CD4-positive, alpha-beta T cell (primary cell): ENCODE measurements at regions not wholly inside any gene's neighbourhood (a gene's known extent, or its start where the extent isn't known, plus 50 kb on each side); places are given as distances from the start of the nearest gene placed in this dataset.

Source experiments
- ATAC-seq: fragments of 200-7000 bp; cut with Tn5 transposase; one replicate; pipeline ENCODE4 v1.10.0; 2022; ENCODE audit warnings: mild to moderate bottlenecking; ENCODE audit not compliant: poor library complexity
- CTCF ChIA-PET: fragments of 350-600 bp; sonication (Branson Sonifier 250); formaldehyde crosslinking; loops from one replicate; lab custom pipeline; 2021; ENCODE audit warnings: antibody characterized with exemption, inconsistent platforms; lab: Charles Lee
- POLR2A ChIA-PET: fragments of 350-600 bp; sonication (Branson Sonifier 250); formaldehyde crosslinking; loops from one replicate; lab custom pipeline; 2021; ENCODE audit warnings: antibody characterized with exemption, inconsistent platforms; lab: Charles Lee
- DNase-seq, 14 experiments: peaks; one replicate each; pipeline ENCODE4 v3.0.0-alpha.2; 2013 to 2020; ENCODE audit warnings: mixed read lengths in 2 of 14
- H3K27ac ChIP-seq, 2 donors: one replicate each; pipeline versions ENCODE4 v1.5.1 to v1.7.0; 2013; ENCODE audit warnings: low read length in 2 of 2, low read depth in 1 of 2, mild to moderate bottlenecking in 1 of 2
- H3K27me3 ChIP-seq, 2 experiments: 1 replicate in 1 of 2; 2 replicates in 1 of 2; pipeline versions ENCODE4 v1.6.1 to v1.7.0; 2013; ENCODE audit warnings: low read length in 2 of 2, control low read depth in 1 of 2, mild to moderate bottlenecking in 1 of 2, moderate library complexity in 1 of 2; ENCODE audit not compliant: insufficient read depth in 2 of 2, control insufficient read depth in 1 of 2
- H3K36me3 ChIP-seq: one replicate; pipeline ENCODE4 v1.6.1; 2013; ENCODE audit warnings: low read length, control low read depth; ENCODE audit not compliant: insufficient read depth
- H3K4me1 ChIP-seq: one replicate; pipeline ENCODE4 v1.6.1; 2013; ENCODE audit warnings: low read length, control low read depth; ENCODE audit not compliant: insufficient read depth
- H3K4me3 ChIP-seq: one replicate; pipeline ENCODE4 v1.5.1; 2013; ENCODE audit warnings: mild to moderate bottlenecking, low read length, moderate library complexity
- H3K9me3 ChIP-seq, 2 experiments: 1 replicate in 1 of 2; 2 replicates in 1 of 2; pipeline versions ENCODE4 v1.6.1 to v1.7.0; 2013; ENCODE audit warnings: low read length in 2 of 2, mild to moderate bottlenecking in 2 of 2, control low read depth in 1 of 2, moderate library complexity in 1 of 2; ENCODE audit not compliant: control insufficient read depth in 1 of 2, insufficient read depth in 1 of 2
- H3K27ac Mint-ChIP-seq: one replicate; pipeline ENCODE4 v1.8.0; 2020; ENCODE audit warnings: mixed read lengths
- H3K27me3 Mint-ChIP-seq: one replicate; pipeline ENCODE4 v1.8.0; 2021; ENCODE audit warnings: mixed read lengths
- H3K36me3 Mint-ChIP-seq: one replicate; pipeline ENCODE4 v1.8.0; 2021; ENCODE audit warnings: low read depth, mixed read lengths
- H3K4me1 Mint-ChIP-seq: one replicate; pipeline ENCODE4 v1.8.0; 2021; ENCODE audit warnings: low read depth, mixed read lengths
- H3K4me3 Mint-ChIP-seq: one replicate; pipeline ENCODE4 v1.8.0; 2020; ENCODE audit warnings: mild to moderate bottlenecking, mixed read lengths
- H3K9me3 Mint-ChIP-seq: one replicate; pipeline ENCODE4 v1.8.0; 2020; ENCODE audit warnings: mixed read lengths
- CTCF ChIP-seq: fragments of 200-600 bp; IDR thresholded peaks from one replicate; pipeline ENCODE4 v1.8.0; 2022; ENCODE audit warnings: antibody characterized with exemption, mild to moderate bottlenecking
- intact Hi-C, 2 experiments: fragments of 100-400 bp; cut with DNase I in 1 of 2; cut with micrococcal nuclease in 1 of 2; formaldehyde crosslinking; loops; one replicate each; pipeline versions ENCODE4 v1.15.1 to v1.9.0; 2023 to 2025; cut with DNase I, micrococcal nuclease

GRCh38 chr9:22625540-22625939 lies 178.9 kb downstream of the DMRTA1 start:
- intact Hi-C loops = no loop called here
- Mint-ChIP-seq H3K27me3 (no peaks in the 10 kb centered on the region), H3K4me3 (no peak overlapping the region), H3K36me3 (no peaks in the 10 kb centered on the region), H3K9me3 (peaks cover 14% of the 10 kb centered on the region), H3K27ac (no peak overlapping the region), H3K4me1 (no peaks in the 10 kb centered on the region)
- H3K36me3 ChIP-seq = no peaks in the 10 kb centered on the region
- TF ChIP-seq CTCF = no peak
- POLR2A ChIA-PET = no interaction called here
- no peak overlapping the region for H3K27ac ChIP-seq
- ATAC-seq (no peak), DNase-seq (no peak)
- no peak overlapping the region for H3K4me3 ChIP-seq
- no peaks in the 10 kb centered on the region for H3K4me1 ChIP-seq
- no peaks in the 10 kb centered on the region for H3K27me3 ChIP-seq
- CTCF ChIA-PET = no interaction called here
- H3K9me3 ChIP-seq = no peaks in the 10 kb centered on the region

- no peak for TF ChIP-seq CTCF
- no peaks in the 10 kb centered on the region for H3K4me1 ChIP-seq
- DNase-seq (no peak), ATAC-seq (no peak)
- peaks cover 0 to 3% of the 10 kb centered on the region in 2 experiments for H3K9me3 ChIP-seq
- H3K4me3 ChIP-seq = no peak overlapping the region
- ChIA-PET CTCF (no interaction called here), POLR2A (no interaction called here)
- Mint-ChIP-seq H3K4me1 (no peaks in the 10 kb centered on the region), H3K9me3 (peaks cover 2% of the 10 kb centered on the region), H3K4me3 (no peak overlapping the region), H3K36me3 (no peaks in the 10 kb centered on the region), H3K27me3 (no peaks in the 10 kb centered on the region), H3K27ac (no peak overlapping the region)
- no peak overlapping the region for H3K27ac ChIP-seq
- no peaks in the 10 kb centered on the region for H3K27me3 ChIP-seq
- H3K36me3 ChIP-seq = no peaks in the 10 kb centered on the region
- intact Hi-C loops = no loop called here
Measured at GRCh38 chr9:22643541-22643940, 196.9 kb downstream of the DMRTA1 start.

- ChIA-PET POLR2A (no interaction called here), CTCF (no interaction called here)
- no peak overlapping the region for H3K27ac ChIP-seq
- H3K36me3 ChIP-seq = no peaks in the 10 kb centered on the region
- DNase-seq = no peak
- H3K36me3 Mint-ChIP-seq = no peaks in the 10 kb centered on the region
- H3K9me3 ChIP-seq = peaks cover 0 to 3% of the 10 kb centered on the region in 2 experiments
- intact Hi-C loops = no loop called here
- H3K4me3 ChIP-seq = no peak overlapping the region
- peaks cover 2% of the 10 kb centered on the region for H3K9me3 Mint-ChIP-seq
- H3K4me1 ChIP-seq = no peaks in the 10 kb centered on the region
- no peaks in the 10 kb centered on the region for H3K27me3 Mint-ChIP-seq
- H3K4me3 Mint-ChIP-seq = no peak overlapping the region
- no peaks in the 10 kb centered on the region for H3K4me1 Mint-ChIP-seq
- no peak for TF ChIP-seq CTCF
- no peak for ATAC-seq
- no peaks in the 10 kb centered on the region for H3K27me3 ChIP-seq
- H3K27ac Mint-ChIP-seq = no peak overlapping the region
Measured at GRCh38 chr9:22645893-22646292, 199.3 kb downstream of the DMRTA1 start.
